ENCODE measurements at regions not wholly inside any gene's neighbourhood (a gene's known extent, or its start where the extent isn't known, plus 50 kb on each side); places are given as distances from the start of the nearest gene placed in this dataset.

- TF ChIP-seq CTCF (IDR thresholded peaks at IDR 0.05) (no peak), POLR2AphosphoS5 (IDR thresholded peaks at IDR 0.05; ENCODE audit: insufficient read depth in 1 of 2, low read depth in 1 of 2) (no peak)
Observed at GRCh38 chr7:106456329-106456728, 171.5 kb upstream of the NAMPT start.
